ENCODE measurements at regions not wholly inside any gene's neighbourhood (a gene's known extent, or its start where the extent isn't known, plus 50 kb on each side); places are given as distances from the start of the nearest gene placed in this dataset.

DNA sequence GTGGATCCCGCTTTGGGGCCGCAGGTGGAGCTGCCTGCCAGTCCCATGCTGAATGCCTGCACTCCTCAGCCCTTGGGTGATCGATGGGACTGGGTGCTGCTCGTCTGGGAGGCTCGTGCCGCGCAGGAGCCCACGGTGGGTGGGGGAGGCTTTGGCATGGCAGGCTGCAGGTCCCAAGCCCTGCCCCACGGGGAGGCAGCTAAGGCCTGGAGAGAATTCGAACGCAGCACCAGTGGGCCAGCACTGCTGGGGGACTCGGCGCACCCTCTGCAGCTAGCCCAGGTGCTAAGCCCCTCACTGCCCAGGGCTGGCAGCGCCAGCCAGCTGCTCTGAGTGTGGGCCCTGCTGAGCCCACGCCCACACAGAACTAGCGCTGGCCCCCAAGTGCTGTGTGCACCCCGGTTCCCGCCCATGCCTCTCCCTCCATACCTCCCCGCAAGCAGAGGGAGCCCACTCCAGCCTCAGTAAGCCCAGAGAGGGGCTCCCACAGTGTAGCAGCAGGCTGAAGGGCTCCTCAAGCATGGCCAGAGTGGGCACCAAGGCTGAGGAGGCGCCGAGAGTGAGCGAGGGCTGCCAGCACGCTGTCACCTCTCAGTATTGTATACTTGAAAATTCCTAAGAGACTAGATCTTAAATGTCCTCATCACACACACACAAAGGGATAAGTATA lies 1654.2 kb upstream of the SLC39A10 start:
- TF ChIP-seq, protein P1, sequence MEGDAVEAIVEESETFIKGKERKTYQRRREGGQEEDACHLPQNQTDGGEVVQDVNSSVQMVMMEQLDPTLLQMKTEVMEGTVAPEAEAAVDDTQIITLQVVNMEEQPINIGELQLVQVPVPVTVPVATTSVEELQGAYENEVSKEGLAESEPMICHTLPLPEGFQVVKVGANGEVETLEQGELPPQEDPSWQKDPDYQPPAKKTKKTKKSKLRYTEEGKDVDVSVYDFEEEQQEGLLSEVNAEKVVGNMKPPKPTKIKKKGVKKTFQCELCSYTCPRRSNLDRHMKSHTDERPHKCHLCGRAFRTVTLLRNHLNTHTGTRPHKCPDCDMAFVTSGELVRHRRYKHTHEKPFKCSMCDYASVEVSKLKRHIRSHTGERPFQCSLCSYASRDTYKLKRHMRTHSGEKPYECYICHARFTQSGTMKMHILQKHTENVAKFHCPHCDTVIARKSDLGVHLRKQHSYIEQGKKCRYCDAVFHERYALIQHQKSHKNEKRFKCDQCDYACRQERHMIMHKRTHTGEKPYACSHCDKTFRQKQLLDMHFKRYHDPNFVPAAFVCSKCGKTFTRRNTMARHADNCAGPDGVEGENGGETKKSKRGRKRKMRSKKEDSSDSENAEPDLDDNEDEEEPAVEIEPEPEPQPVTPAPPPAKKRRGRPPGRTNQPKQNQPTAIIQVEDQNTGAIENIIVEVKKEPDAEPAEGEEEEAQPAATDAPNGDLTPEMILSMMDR (conservative IDR thresholded peaks at IDR 0.05; ENCODE audit: low read length) = no peak
- no peak for TF ChIP-seq EZH2phosphoT487 (IDR thresholded peaks at IDR 0.05; ENCODE audit: borderline replicate concordance)
